ENCODE measurements at regions not wholly inside any gene's neighbourhood (a gene's known extent, or its start where the extent isn't known, plus 50 kb on each side); places are given as distances from the start of the nearest gene placed in this dataset.
"Not testable (repeated sequence)": the region's sequence is repeated elsewhere in the genome, so short reads cannot be mapped to it uniquely, and the experiment has no call there.

DNA sequence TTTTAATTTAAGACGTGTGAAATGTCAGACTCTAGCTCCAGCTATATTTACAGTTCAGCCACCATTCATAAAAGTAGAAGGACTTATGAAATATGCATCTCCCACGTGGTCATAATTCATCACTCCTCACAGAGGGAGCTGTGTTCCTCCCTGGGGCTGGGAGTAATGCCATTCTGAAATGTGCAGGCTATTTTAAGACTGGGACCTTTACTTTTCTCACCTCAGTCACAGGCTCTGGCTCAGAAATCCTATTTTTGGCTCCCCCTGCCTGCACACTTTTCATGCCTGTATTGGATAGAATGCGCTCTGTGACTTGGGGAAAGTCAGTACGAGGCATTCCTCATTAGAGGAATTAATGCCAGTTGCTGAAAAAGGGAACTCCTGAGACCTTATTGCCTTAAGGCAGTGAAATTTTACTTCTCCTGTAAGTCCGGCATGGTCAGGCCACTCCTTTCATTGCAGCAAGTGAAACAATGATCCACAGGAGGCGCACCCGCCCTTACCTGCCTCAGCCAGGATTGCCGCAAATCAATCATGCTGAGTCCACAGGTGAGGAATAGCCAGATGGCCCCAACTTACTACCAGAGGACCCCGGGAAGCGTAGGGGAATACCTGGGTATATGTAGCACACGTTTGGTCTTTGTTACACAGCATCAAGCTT is 1133.2 kb upstream of the TMEM132C start:
- no peak for DNase-seq

DNA sequence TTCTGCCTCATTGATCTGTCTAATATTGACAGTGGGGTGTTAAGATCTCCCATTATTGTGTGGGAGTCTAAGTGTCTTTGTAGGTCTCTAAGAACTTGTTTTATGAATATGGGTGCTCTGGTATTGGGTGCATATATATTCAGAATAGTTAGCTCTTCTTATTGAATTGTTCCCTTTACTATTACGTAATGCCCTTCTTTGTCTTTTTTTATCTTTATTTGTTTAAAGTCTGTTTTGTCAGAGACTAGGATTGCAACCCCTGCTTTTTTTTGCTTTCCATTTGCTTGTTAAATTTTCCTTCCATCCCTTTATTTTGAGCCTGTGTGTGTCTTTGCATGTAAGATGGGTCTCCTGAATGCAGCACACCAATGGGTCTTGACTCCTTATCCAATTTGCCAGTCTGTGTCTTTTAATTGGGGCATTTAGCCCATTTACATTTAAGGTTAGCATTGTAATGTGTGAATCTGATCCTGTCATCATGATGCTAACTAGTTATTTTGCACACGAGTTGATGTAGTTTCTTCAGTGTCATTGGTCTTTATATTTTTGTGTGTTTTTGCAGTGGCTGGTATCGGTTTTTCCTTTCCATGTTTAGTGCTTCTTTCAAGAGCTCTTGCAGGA is 1126.0 kb upstream of the TMEM132C start:
- DNase-seq = not testable (repeated sequence)

DNA sequence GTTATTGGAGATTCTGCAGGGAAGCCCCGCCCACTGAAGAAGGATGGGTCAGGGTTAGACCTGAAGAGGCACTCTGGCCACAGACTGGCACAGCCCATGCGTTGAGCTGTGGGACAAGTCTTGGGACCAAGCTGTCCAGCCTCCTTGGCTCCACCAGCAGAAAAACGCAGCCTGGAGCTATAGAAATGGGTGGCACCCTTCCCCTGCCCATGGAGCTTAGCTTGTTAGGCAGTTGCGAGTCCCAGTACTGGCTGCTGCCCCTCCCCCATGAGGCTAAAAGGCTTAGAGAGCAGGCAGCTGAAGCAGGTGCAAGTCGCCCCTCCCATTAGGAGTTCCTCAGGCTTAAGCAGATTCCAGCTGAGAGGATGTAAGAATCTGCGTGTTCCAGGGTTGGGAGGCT is 1124.0 kb upstream of the TMEM132C start:
- DNase-seq = no peak

DNA sequence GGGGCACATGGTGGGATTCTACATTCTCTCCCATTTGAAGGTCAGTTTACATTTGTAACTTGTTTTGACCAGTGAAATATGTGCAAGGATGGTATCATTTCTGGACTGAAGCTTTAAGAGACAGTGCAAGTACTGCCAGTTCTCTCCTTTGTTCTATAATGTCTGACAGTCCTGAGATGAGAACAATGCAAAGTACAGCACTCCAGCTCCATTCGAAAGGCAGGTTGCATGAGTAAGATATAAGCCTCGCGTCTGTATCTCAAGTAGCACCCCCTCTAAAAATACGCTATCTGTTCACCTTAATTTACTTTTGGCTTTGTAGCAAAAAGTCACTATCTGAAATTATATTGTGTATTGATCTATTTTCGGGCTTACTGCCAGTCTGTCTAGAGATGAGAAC is 1122.2 kb upstream of the TMEM132C start:
- DNase-seq = no peak

DNA sequence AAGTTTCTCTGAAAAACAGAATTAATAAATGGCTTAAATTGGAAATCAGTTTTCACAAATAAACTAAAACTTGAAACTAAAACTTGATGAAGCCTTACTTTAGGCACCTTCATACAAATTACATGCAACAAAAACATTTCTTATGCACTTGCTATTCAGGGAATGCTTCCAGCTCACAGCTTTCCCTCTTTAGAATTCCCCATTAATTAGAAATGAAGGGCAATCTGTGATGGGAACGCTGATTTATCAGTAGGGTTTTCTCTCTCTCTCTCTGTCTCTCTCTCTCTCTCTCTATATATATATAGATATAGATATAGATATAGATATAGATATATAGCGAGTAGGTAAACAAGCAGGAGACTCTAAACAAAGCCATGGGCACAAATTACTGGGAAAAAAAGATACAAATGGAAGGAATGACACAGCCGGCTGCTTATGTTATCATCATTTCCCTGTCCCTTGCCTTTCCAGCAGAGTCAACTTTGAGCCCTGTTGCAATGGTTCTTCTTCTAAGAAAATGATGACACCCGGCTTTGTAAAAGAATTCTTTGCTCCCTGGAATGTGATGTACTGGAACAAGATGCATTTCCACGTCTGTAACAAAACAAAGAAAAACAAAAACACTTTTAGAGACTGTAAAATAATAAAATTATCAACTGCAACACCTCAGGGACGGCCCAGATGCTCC is 1121.6 kb upstream of the TMEM132C start:
- DNase-seq = no peak

DNA sequence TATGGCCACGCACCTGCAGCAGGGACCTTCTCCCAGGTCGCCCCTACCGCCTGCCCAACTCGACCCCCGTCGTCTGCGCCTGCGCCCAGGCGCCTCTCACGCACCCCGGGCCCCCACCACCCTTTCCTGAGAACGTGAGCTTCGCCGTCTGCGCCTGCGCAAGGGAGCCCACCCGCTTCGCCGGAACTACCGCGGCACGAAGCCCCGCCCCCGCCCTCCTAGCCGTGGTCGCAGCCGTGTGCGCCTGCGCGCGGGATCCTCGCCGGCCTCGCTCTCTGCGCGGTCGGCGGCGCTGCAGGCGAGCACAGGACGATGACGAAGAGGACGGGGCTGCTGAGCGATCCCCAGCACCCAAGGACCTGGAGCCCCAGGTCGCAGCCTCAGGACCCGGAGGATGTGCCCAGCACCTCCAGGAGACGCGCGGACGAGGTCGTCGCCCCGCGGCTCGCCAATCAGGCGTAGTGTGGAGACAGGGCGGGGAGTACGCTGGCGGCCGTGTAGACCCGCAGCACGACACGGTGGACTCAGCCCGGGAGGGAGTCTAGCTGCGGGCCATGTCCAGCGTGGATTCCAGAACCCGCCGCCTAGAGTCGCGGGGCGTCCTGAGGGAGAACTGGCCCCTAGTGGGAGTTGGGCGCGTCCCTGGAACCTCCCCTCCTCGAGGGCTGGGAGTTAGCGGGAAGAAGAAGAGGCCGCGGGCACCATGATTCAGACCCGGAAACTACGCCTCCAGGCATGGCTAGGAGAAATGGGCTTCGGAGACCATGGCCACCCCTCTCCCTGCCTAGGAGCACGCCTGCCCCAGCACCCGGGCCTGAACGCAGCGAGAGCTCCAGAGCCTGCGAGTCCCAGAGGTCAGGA is 1120.8 kb upstream of the TMEM132C start:
- no peak for DNase-seq

DNA sequence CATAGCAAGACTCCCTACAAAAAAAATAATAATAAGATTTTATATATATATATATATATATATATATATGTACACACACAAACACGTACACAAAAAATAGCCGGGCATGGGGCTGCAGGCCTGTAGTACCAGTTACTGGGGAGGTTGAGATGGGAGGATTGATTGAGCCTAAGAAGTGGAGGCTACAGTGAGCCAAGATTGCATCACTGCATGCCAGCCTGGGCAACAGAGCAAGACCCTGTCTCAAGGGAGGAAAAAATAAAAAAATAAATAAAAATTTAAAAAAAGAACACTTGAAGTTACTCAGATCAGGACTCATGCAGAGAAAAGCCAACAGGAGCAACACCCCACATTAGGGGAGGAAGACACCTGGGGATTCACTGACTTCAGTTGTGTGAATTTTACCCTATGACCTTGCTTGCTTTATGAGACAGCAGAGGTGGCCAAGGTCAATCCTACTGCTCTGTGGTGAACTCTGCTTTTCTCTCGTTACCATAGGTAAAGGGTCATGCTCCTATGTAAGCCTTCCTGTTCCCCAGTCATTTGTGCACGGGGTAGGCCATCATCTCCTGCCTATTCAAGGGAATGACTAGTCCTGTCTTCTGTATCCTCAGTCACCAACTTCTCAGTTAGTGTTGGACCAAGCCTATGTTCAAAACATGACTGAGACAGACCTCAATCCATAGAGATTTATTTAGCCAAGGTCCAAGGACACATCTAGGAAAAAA is 1119.8 kb upstream of the TMEM132C start:
- no peak for DNase-seq

DNA sequence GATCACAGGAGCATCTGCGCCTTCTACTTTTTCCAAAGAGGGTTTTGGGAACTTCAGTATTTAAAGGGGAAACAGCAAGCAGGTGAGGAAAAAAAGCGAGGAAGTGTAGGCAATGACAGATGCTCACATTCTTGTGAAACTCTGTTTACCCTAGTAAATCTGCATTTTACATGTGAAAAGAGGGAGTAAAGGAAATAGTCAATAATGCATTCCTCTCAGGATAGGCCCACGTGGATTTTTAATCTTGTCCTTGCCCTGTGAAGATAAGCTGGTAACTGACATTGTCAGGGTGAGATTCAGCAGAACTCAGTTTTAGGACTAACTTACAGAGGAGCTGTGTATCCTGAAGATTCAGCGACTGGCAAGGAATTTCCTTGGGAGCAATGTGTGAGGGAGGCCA is 1119.2 kb upstream of the TMEM132C start:
- DNase-seq = no peak

DNA sequence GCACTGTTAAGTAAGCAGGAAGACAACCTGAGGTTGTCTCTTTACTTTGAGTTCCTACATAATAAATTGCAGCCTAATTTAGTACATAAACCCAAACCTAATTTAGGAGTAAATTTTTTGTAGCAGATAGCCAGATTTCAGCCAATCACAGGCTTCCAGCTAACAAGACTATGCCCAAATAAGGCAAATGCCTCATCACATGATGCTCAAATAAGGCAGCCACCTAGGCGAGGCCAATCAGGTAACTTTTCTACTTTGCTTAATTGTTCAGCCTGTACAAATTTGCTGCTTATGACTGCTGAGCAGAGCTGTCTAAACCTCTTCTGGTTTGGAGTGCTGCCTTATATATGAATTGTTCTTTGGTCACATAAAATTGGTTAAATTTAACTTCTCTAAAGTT is 1118.7 kb upstream of the TMEM132C start:
- DNase-seq = no peak

DNA sequence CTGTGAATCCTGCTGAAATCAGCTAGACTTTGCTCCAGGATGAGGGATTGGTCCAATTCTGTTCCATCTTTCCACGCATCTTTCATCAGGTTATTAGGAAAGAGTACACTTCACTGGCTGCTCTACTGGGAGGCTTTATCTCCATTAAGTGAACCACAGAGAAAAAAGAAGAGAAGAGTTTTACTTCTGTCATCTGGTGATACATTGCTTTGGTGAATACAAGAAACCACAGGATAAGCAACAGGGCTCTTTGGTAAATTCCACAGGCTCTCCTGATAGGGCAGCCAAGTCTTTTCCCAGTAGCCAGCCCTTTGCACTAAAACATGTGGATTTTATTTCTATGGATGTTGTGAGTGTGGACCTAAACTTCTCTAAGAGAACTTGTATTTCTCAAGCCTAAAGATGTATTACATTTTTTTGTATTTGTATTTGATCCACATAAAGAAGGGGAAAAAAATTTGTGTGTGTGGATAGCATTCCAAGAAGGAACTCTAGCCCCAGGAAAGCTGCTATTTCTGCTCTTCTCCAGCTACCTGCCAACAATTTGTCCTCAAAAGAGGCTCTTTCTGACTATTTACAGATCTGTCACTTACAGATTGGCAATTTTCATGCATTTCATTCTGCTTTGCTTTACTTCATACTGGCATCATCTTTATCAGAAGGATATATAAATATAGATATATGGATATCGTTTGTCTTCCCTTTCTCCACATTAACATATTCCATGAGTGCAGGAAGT is 1117.6 kb upstream of the TMEM132C start:
- DNase-seq = no peak

DNA sequence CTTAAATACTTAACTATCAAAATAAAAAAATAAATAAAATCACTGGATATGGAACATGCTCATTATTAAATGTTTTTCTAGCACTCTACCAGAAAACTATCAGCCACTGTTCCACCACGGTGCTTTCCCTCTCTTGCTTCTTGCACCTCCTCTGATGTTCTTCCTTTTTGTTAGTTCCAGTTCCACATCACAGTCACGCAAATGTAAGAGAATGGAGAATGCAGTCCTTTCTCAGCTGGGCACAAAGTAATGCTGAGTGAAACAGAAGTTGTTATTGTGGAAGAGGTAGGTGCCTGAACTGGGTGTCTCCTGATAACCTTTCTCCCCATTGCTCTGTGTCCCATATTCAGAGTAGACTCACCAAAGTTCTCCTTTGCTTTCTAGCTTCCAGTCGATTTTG is 1116.9 kb upstream of the TMEM132C start:
- no peak for DNase-seq

DNA sequence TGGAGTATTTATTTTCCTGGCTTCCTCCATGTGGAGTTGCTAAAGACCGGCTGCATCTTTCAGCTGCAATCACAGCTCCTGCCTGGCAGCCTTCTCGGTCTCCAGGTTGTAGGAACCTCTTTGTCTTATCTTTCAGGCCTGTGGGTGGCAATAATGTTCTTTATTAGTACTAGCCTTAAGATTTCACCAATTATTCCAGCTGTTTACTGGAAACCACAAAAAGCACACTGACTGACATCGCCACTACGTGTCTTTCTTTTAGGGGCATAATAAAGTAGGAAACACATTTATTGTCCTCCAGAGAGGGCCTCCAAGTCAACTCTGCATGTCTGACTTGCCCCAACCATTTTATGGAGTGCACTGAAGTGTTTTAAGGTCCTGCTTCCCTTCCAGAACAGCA is 1116.5 kb upstream of the TMEM132C start:
- no peak for DNase-seq

DNA sequence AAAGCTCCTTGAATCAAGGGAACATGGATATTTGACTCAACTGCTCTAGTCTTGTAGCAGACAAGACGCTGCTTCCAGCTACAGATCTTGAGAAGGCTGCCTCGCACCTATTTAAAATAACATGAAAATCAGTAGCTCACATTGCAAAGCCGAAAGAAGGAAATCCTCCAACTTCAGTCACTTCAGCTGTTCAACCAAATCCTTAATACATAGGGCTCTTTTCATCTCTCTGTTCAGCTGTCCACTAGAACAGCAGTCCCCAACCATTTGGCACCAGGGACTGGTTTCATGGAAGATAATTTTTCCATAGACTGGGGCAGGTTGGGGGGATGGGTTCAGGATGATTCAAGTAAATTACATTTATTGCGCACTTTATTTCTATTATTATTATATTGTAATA is 1116.0 kb upstream of the TMEM132C start:
- DNase-seq = no peak

DNA sequence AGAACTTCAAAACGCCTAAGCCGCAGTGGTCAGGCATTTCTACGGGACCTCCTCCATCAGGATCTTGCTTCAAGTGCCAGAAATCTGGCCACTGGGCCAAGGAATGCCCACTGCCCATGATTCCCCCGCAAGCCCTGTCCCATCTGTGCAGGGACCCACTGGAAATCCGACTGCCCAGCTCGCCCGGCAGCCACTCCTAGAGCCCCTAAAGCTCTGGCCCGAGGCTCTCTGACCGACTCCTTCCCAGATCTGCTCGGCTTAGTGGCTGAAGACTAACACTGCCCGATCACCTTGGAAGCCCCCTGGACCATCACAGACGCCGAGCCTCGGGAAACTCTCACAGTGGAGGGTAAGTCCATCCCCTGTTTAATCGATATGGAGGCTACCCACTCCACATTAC is 1113.0 kb upstream of the TMEM132C start:
- no peak for DNase-seq

DNA sequence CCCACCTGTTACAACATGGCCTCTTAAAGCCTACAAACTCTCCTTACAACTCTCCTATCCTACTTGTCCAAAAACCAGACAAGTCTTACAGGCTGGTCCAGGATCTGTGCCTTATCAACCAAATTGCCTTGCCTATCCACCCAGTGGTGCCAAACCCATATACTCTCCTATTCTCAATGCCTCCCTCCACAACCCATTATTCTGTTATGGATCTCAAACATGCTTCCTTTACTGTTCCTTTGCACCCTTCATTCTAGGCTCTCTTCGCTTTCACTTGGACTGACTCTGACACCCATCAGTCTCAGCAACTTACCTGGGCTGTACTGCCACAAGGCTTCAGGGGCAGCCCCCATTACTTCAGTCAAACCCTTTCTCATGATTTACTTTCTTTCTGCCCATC is 1112.1 kb upstream of the TMEM132C start:
- not testable (repeated sequence) for DNase-seq

DNA sequence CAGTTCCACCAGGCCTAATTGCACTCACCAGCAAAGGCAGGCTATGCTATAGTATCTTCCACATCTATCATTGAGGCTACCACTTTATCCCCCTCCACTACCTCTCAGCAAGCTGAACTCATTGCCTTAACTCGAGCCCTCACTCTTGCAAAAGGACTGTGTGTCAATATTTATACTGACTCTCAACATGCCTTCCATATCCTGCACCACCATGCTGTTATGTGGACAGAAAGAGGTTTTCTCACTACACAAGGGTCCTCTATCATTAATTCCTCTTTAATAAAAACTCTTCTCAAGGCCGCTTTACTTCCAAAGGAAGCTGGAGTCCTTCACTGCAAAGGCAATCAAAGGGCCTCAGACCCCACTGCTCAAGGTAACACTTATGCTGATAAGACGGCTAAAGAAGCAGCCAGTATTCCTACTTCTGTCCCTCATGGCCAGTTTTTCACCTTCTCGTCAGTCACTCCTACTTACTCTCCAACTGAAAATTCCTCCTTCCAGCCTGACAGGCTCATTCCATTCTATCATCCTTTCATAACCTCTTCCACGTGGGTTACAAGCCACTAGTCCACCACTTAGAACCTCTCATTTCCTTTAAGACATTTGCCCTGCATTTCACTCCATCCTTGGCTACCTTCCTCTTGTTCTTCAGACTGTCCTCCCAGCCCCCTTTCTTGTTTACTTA is 1110.9 kb upstream of the TMEM132C start:
- not testable (repeated sequence) for DNase-seq

DNA sequence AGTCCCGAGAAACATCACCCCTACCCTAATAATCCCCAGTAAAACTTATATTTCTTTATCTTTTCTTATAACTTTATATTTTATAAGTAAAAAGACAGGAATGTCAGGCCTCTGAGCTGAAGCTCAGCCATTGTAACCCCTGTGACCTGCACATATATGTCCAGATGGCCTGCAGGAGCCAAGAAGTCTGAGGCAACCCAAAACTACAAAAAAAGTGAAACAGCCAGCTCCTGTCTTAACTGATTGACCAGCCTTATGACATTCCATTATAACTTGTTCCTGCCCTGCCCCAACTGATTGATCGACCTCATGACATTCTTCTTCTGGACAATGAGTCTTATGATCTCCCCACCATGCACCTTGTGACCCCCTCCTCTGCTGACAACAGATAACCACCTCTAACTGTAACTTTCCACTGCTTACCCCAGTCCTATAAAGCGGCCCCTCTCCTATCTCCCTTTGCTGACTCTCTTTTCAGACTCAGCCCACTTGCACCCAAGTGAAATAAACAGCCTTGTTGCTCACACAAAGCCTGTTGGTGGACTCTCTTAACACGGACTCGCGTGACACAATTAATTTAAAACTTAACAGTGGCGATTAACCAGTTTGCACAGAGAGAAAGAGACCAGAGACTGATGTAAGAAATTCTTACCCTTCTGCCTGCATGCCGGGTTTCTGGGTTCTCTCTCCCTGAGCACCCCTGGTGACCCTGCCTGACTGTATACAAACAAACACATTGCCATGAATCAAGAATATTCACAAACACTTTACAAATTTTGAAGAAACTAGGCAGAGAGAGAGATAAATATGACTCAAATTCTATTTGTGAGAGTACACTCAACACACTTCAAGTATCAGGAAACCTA is 1109.2 kb upstream of the TMEM132C start:
- not testable (repeated sequence) for DNase-seq

DNA sequence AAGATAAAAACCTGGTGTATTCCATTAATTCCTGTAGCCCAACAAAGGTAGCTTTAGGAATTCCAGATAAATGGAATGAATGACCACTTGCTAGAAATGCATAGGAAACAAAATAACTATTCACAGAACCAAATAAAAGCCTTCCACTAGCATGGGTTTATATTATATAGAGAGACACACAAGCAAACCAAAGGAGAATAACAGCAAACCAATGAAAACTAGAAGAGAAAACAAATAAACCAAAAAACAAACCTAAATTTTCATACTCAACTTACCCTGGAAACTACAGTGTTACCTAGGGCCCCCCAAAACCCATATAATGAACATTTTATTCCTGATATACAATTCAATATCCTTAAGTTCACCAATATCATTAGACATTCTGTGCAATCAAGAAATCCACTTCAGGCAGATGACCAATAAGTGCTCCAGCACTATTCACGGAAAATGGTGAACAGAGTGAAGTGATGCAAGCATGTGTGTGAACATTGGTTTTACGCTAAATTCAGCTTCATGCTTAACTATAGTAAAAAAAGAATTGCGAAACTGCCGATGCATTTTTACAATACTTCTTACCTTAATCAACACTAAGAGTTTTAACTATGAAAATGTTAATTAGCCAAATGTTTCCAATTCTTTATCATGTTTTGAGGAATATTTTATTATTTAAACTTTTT is 1108.4 kb upstream of the TMEM132C start:
- DNase-seq = no peak

DNA sequence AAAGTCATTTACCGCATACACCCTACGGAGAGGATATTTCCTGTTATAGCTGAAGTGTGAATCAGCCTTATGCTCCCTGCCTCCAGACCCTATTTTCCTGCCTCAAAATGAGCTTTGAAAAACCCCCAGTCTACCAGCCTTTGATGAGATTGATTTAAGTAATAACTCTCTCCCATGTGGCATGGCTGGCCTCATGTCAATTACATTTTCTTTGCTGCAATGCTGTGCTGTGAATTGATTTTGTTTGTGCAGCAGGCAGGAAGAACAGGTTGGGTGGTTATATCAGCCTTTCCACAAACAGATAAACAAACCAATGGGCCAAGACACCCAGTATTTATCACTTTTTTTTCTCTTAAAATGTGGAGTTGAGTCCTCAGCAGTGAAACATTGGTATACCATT is 1105.5 kb upstream of the TMEM132C start:
- no peak for DNase-seq

DNA sequence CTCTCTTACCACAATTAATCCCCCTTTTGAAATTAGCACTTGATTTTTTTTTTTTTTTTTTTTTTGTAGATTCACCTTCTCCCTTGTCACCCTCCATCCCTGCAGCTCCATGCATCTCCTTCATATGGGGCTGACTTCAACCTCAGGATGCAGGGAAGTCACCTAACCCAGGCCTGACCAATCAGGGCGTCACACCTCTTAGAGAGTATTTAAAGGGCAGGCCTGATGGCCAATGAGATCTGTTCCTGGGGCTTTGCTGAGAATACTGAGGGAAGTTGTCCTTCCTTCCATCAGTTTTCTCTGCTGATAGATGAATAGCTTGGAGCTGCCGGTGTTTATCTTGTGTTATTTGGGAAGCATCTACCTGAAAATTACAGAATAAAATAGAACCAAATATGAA is 1104.7 kb upstream of the TMEM132C start:
- DNase-seq = no peak
